Stomach (tissue), 8 donors: ENCODE measurements at regions not wholly inside any gene's neighbourhood (a gene's known extent, or its start where the extent isn't known, plus 50 kb on each side); places are given as distances from the start of the nearest gene placed in this dataset.
"Not testable (repeated sequence)": the region's sequence is repeated elsewhere in the genome, so short reads cannot be mapped to it uniquely, and the experiment has no call there.

Experiments used
- DNase-seq, 2 donors: peaks; one replicate each; pipeline versions ENCODE4 v3.0.0 to v3.0.0-alpha.2; 2013 to 2019
- H3K27ac ChIP-seq, 5 donors: fragments of 200-600 bp in 4 of 5; sonication (generic) in 4 of 5; one replicate each; pipeline ENCODE4 v1.5.1; 2013 to 2019; ENCODE audit warnings: mild to moderate bottlenecking in 1 of 5, moderate library complexity in 1 of 5
- H3K27me3 ChIP-seq, 3 donors: fragments of 200-600 bp; sonication (generic); one replicate each; pipeline ENCODE4 v1.5.1; 2017 to 2019; ENCODE audit warnings: mixed run types in 1 of 3
- H3K36me3 ChIP-seq, 4 donors: fragments of 200-600 bp; sonication (generic); 1 replicate in 3 of 4; 2 replicates in 1 of 4; pipeline ENCODE4 v1.5.1; 2016 to 2019
- H3K4me1 ChIP-seq, 4 donors: fragments of 200-600 bp; sonication (generic); one replicate each; pipeline ENCODE4 v1.5.1; 2016 to 2019
- H3K4me3 ChIP-seq, 4 donors: fragments of 200-600 bp; sonication (generic) in 3 of 4; one replicate each; pipeline ENCODE4 v1.5.1; 2016 to 2019; ENCODE audit warnings: mild to moderate bottlenecking in 1 of 4
- H3K9me3 ChIP-seq, 4 donors: fragments of 200-600 bp; sonication (generic); one replicate each; pipeline ENCODE4 v1.5.1; 2016 to 2019
- CTCF ChIP-seq, 7 experiments: fragments of 450-650 bp in 4 of 7; fragments of 200-600 bp in 3 of 7; sonication (generic) in 3 of 7; IDR thresholded peaks; one replicate each; pipeline ENCODE4 v1.5.1; 2016 to 2019; ENCODE audit warnings: antibody characterized with exemption in 7 of 7, control low read depth in 2 of 7, mild to moderate bottlenecking in 1 of 7
- EP300 ChIP-seq: sonication (generic); formaldehyde crosslinking; IDR thresholded peaks from one replicate; pipeline ENCODE4 v1.6.1; 2017; ENCODE audit warnings: antibody characterized with exemption
- POLR2A ChIP-seq, 4 donors: fragments of 450-650 bp; IDR thresholded peaks; one replicate each; pipeline ENCODE4 v1.6.1; 2016; ENCODE audit warnings: antibody characterized with exemption in 4 of 4, control low read depth in 2 of 4, mild to moderate bottlenecking in 1 of 4, moderate library complexity in 1 of 4
- POLR2AphosphoS5 ChIP-seq, 3 donors: sonication (generic); formaldehyde crosslinking; IDR thresholded peaks; one replicate each; pipeline ENCODE4 v1.6.1; 2016; ENCODE audit warnings: antibody characterized with exemption in 3 of 3
- WGBS, 5 donors: extraction: QIAGEN DNeasy Blood & Tissue Kit in 3 of 5; methylation state at CpG; one replicate each; pipeline versions ENCODE4 v1.1.5 to v1.1.7; 2013 to 2018; 5-methylcytosine and 5-hydroxymethylcytosine counted together
- intact Hi-C: fragments of 100-400 bp; cut with DNase I; formaldehyde crosslinking; loops from one replicate; pipeline ENCODE4 v1.15.1; 2023; ENCODE audit warnings: low total_unique reads
- donor health status: healthy with polysubstance abuse.
- donor health status: Bipolar disorder and iron deficiency.
- donor health status: healthy.

- DNase-seq: no peak
- intact Hi-C loops: no loop called here
- Histone ChIP-seq H3K36me3 (no peaks in the 10 kb centered on the region), H3K27me3 (no peaks in the 10 kb centered on the region), H3K27ac (no peak overlapping the region), H3K9me3 (no peaks in the 10 kb centered on the region), H3K4me1 (no peaks in the 10 kb centered on the region), H3K4me3 (no peak overlapping the region)
- WGBS, 5 donors: 75 to 96% (median 89%) methylated on average over 1 of the region's 1 CpG
- TF ChIP-seq POLR2AphosphoS5 (IDR thresholded peaks at IDR 0.05) (no peak), POLR2A (IDR thresholded peaks at IDR 0.05) (no peak), EP300 (no peak)
Observed at GRCh38 chr11:89633135-89633705, 76.9 kb upstream of the TRIM77 start.

GRCh38 chr11:89640777-89641176 lies 69.3 kb upstream of the TRIM77 start:
- H3K27ac ChIP-seq, H3K4me1 ChIP-seq, H3K36me3 ChIP-seq, H3K4me3 ChIP-seq, H3K9me3 ChIP-seq, H3K27me3 ChIP-seq, intact Hi-C loops, DNase-seq: not testable (repeated sequence)
- WGBS, 5 donors: 70 to 84% (median 73%) methylated on average over 3 of the region's 3 CpGs

- H3K9me3 ChIP-seq, H3K36me3 ChIP-seq, H3K4me1 ChIP-seq, H3K27me3 ChIP-seq, H3K27ac ChIP-seq, DNase-seq, intact Hi-C loops, H3K4me3 ChIP-seq: not testable (repeated sequence)
- 63 to 78% (median 73%) methylated on average over 1 of the region's 1 CpG for WGBS, 5 donors
Observed at GRCh38 chr11:89648232-89648631, 61.9 kb upstream of the TRIM77 start.

- 66 to 96% (median 93%) methylated on average over 4 to 5 of the region's 5 CpGs for WGBS, 5 donors
- H3K36me3 ChIP-seq, H3K27ac ChIP-seq, H3K9me3 ChIP-seq, H3K27me3 ChIP-seq, H3K4me1 ChIP-seq, intact Hi-C loops, DNase-seq, H3K4me3 ChIP-seq: not testable (repeated sequence)
Observed at GRCh38 chr11:89648996-89649395, 61.1 kb upstream of the TRIM77 start.

GRCh38 chr11:89654669-89655068 lies 55.4 kb upstream of the TRIM77 start:
- intact Hi-C loops, H3K9me3 ChIP-seq, H3K27me3 ChIP-seq, H3K4me3 ChIP-seq, DNase-seq, H3K27ac ChIP-seq, H3K4me1 ChIP-seq, H3K36me3 ChIP-seq: not testable (repeated sequence)
- 46 to 80% (median 63%) methylated on average over 2 of the region's 2 CpGs for WGBS, 5 donors

GRCh38 chr11:89658767-89659166 lies 51.3 kb upstream of the TRIM77 start:
- H3K4me1 ChIP-seq, H3K36me3 ChIP-seq, H3K27me3 ChIP-seq, intact Hi-C loops, DNase-seq, H3K4me3 ChIP-seq, H3K27ac ChIP-seq, H3K9me3 ChIP-seq: not testable (repeated sequence)

GRCh38 chr11:89659414-89659813 lies 50.7 kb upstream of the TRIM77 start:
- H3K27me3 ChIP-seq, H3K36me3 ChIP-seq, DNase-seq, H3K4me1 ChIP-seq, H3K4me3 ChIP-seq, H3K9me3 ChIP-seq, H3K27ac ChIP-seq, intact Hi-C loops: not testable (repeated sequence)
- 43 to 73% (median 58%) methylated on average over 2 of the region's 2 CpGs for WGBS, 5 donors

GRCh38 chr11:89660234-89660633 lies 49.9 kb upstream of the TRIM77 start:
- no peaks in the 10 kb centered on the region for H3K4me1 ChIP-seq
- no peak for DNase-seq
- no peaks in the 10 kb centered on the region for H3K36me3 ChIP-seq
- H3K9me3 ChIP-seq: no peaks in the 10 kb centered on the region
- intact Hi-C loops: no loop called here
- H3K27ac ChIP-seq: no peak overlapping the region
- no peaks in the 10 kb centered on the region for H3K27me3 ChIP-seq
- no peak for TF ChIP-seq CTCF (IDR thresholded peaks at IDR 0.05)
- TF ChIP-seq POLR2A (IDR thresholded peaks at IDR 0.05): no peak
- no peak for TF ChIP-seq EP300
- TF ChIP-seq POLR2AphosphoS5 (IDR thresholded peaks at IDR 0.05): no peak
- H3K4me3 ChIP-seq: no peak overlapping the region
